MG63 (cell line): ENCODE measurements at regions not wholly inside any gene's neighbourhood (a gene's known extent, or its start where the extent isn't known, plus 50 kb on each side); places are given as distances from the start of the nearest gene placed in this dataset.

ENCODE experiments used
- DNase-seq: peaks from one replicate; pipeline ENCODE4 v3.0.0-alpha.2; 2020
- H3K27me3 ChIP-seq: fragments of 250-450 bp; sonication (Bioruptor Pico); 2 replicates; pipeline ENCODE4 v1.5.1; 2020; ENCODE audit warnings: mild to moderate bottlenecking, moderate library complexity
- H3K36me3 ChIP-seq: fragments of 250-450 bp; sonication (Bioruptor Pico); 2 replicates; pipeline ENCODE4 v1.5.1; 2020; ENCODE audit warnings: mild to moderate bottlenecking, moderate library complexity
- H3K4me3 ChIP-seq: fragments of 250-450 bp; sonication (Bioruptor Pico); 2 replicates; pipeline ENCODE4 v1.5.1; 2020; ENCODE audit warnings: mild to moderate bottlenecking, moderate library complexity
- H3K9me3 ChIP-seq: fragments of 250-450 bp; sonication (Bioruptor Pico); 2 replicates; pipeline ENCODE4 v1.5.1; 2020; ENCODE audit warnings: mild to moderate bottlenecking, moderate library complexity

DNA sequence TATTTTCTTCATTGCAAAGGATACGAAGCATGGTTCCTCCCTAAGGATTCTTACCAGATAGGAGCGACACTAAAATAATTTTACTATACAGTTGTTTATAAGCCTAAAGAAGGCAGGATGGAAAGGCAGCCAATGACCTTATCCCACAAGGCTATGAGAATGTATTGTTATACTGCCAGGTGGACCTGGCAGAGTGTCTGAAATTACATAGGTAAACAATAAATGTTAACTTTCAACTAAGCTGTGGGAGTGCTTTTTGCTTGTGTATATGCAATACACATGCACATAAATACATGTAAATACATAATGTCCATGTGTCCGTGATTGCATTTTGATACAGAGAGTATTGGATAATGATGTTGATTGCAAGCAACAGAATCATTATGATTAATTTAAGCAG lies 850.6 kb downstream of the CENPC start:
- no peaks in the 10 kb centered on the region for H3K36me3 ChIP-seq
- no peak overlapping the region for H3K4me3 ChIP-seq
- H3K27me3 ChIP-seq: no peaks in the 10 kb centered on the region
- no peaks in the 10 kb centered on the region for H3K9me3 ChIP-seq
- no peak for DNase-seq

- Histone ChIP-seq H3K4me3 (no peak overlapping the region), H3K9me3 (no peaks in the 10 kb centered on the region)
- peak; percentile 15 for DNase-seq
Measured at GRCh38 chr4:66693694-66694093, 851.6 kb downstream of the CENPC start.

DNA sequence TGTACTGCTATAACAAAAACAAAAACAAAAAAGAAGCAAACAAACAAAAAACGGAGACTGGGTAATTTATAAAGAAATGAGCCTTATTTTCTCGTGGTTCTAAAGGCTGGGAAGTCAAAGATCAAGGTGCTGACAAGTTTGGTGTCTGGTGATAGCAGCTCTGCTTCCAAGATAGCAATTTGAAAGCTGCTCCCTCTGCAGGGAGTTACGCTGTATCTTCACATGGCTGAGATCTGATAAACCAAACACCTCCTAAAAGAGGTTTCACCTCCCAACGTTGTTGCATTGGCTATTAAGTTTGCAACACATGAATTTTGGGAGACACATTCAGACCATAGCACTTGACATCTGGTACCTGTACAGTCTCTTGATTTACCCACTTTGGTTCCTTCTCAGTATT lies 854.2 kb downstream of the CENPC start:
- Histone ChIP-seq H3K9me3 (no peaks in the 10 kb centered on the region), H3K4me3 (no peak overlapping the region), H3K36me3 (peaks cover 4% of the 10 kb centered on the region; the same call in 1 of the 2 replicates), H3K27me3 (no peaks in the 10 kb centered on the region)
- DNase-seq: no peak

More at GRCh38 chr4:66693694-66694093, 851.6 kb downstream of the CENPC start:
- no peaks in the 10 kb centered on the region for H3K36me3 ChIP-seq
- no peaks in the 10 kb centered on the region for H3K27me3 ChIP-seq

DNA sequence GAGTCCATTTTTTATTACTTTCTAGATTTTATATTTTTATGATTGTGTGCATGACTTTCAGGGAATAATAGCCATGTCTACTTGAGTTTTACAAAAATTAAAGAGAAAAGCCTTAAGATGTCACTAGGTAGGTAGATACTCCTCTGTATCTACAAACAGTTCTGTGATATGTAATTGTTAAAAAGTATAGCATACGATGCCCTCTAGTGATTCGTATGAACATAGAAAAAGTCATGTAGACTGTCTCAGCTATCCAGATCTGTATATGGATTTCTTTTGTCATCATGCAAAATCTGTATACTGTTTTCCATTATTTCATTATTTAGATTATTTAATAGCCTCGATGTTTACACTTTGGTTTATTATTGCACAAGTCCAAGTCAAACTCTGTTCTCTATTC lies 856.6 kb downstream of the CENPC start:
- H3K4me3 ChIP-seq: no peak overlapping the region
- DNase-seq: no peak

GRCh38 chr4:66687459-66687858 lies 857.8 kb downstream of the CENPC start:
- no peaks in the 10 kb centered on the region for H3K27me3 ChIP-seq
- H3K4me3 ChIP-seq: no peak overlapping the region
- H3K36me3 ChIP-seq: peaks cover 4% of the 10 kb centered on the region; the same call in 1 of the 2 replicates
- no peak for DNase-seq
- H3K9me3 ChIP-seq: peaks cover 2% of the 10 kb centered on the region; the same call in 1 of the 2 replicates

More for the DNA sequence above, 856.6 kb downstream of the CENPC start:
- Histone ChIP-seq H3K9me3 (no peaks in the 10 kb centered on the region), H3K36me3 (peaks cover 4% of the 10 kb centered on the region; the same call in 1 of the 2 replicates), H3K27me3 (no peaks in the 10 kb centered on the region)

DNA sequence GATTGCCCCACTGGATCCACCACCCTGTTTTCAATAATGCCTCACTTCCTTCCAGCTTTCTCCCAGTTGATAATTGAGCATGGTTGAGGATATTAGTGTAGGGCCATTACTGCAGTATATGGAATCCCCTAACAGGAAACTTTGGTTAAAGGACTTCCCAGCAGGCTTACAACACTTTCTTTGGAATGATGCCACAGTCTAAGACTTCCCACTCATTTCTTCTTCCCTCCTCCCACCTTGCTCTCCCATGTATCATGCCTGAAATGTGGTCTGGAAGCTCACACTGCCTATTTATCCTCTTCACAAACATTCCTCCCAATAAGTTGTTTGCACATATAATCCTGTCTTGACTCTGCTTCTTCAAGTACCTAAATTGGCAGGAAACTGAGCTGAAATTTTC lies 863.3 kb downstream of the CENPC start:
- DNase-seq: no peak

DNA sequence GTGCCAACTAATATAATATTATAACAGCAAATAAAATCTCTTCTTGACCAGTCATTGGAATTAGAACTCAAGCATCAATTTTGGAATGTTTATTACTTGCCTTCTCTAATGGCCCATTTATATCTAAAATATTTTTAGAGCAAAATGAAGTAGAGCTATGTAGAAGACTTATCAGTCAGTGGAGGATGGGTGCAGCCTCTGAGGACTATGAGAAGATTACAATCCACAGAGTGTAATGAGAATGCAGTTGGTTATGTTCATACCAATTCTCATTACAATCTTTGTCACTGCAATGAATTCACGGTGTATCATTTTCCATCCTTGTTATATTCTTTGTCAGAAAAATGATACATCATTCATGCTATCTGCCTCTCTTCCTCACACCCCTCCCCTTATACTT lies 878.1 kb downstream of the CENPC start:
- no peaks in the 10 kb centered on the region for H3K27me3 ChIP-seq
- no peak for DNase-seq
- no peaks in the 10 kb centered on the region for H3K9me3 ChIP-seq
- no peak overlapping the region for H3K4me3 ChIP-seq
- no peaks in the 10 kb centered on the region for H3K36me3 ChIP-seq

More for the DNA sequence above, 863.3 kb downstream of the CENPC start:
- Histone ChIP-seq H3K9me3 (peaks cover 2% of the 10 kb centered on the region; the same call in 1 of the 2 replicates), H3K27me3 (no peaks in the 10 kb centered on the region), H3K4me3 (no peak overlapping the region), H3K36me3 (no peaks in the 10 kb centered on the region)

DNA sequence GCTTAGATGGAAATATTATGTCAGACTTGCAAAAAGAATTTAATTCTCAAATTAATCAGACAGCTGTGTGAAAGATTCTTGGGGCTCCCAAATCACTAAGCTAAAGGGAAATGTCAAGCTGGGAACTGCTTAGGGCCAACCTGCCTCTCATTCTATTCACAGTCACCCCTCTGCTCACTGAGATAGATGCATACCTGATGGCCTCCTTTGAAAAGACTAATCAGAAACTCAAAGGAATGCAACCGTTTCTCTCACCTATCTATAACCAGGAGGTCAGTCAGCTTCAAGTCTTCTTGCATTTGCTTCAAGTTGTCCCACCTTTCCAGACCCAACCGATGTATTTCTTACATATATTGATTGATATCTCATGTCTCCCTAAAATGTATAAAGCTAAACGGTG lies 882.7 kb downstream of the CENPC start:
- Histone ChIP-seq H3K27me3 (no peaks in the 10 kb centered on the region), H3K9me3 (no peaks in the 10 kb centered on the region), H3K4me3 (no peak overlapping the region), H3K36me3 (no peaks in the 10 kb centered on the region)
- DNase-seq: no peak

DNA sequence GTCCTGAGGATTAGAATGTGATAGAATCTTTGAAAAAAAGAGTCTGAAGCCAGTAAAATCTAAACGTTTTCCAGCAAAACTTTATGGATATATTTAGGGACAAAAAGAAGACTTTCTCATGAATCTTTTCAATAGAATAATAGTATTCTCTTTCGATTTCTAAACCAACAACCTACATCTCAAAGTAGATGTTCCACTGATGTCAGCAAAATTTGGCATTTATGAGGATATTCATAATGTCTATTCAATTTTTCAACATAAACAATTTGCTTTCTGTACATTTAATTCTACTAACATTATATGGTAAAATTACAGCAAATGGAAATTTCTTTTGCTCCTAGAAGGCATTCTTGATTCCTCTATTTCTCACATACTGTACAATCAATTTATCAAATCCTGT lies 886.5 kb downstream of the CENPC start:
- H3K27me3 ChIP-seq: no peaks in the 10 kb centered on the region
- no peak for DNase-seq
- no peaks in the 10 kb centered on the region for H3K9me3 ChIP-seq
- H3K4me3 ChIP-seq: no peak overlapping the region
- H3K36me3 ChIP-seq: no peaks in the 10 kb centered on the region

GRCh38 chr4:66655505-66655904 lies 889.8 kb downstream of the CENPC start:
- H3K4me3 ChIP-seq: no peak overlapping the region
- DNase-seq: no peak
- H3K27me3 ChIP-seq: no peaks in the 10 kb centered on the region
- H3K9me3 ChIP-seq: no peaks in the 10 kb centered on the region
- no peaks in the 10 kb centered on the region for H3K36me3 ChIP-seq

- Histone ChIP-seq H3K27me3 (no peaks in the 10 kb centered on the region), H3K36me3 (no peaks in the 10 kb centered on the region), H3K4me3 (no peak overlapping the region), H3K9me3 (no peaks in the 10 kb centered on the region)
- no peak for DNase-seq
Measured at GRCh38 chr4:66653937-66654336, 891.4 kb downstream of the CENPC start.

GRCh38 chr4:66649236-66649635 lies 896.1 kb downstream of the CENPC start:
- no peaks in the 10 kb centered on the region for H3K9me3 ChIP-seq
- DNase-seq: no peak
- no peak overlapping the region for H3K4me3 ChIP-seq
- no peaks in the 10 kb centered on the region for H3K36me3 ChIP-seq
- H3K27me3 ChIP-seq: no peaks in the 10 kb centered on the region

GRCh38 chr4:66647926-66648325 lies 897.4 kb downstream of the CENPC start:
- Histone ChIP-seq H3K4me3 (no peak overlapping the region), H3K9me3 (no peaks in the 10 kb centered on the region), H3K27me3 (no peaks in the 10 kb centered on the region), H3K36me3 (no peaks in the 10 kb centered on the region)
- DNase-seq: no peak

DNA sequence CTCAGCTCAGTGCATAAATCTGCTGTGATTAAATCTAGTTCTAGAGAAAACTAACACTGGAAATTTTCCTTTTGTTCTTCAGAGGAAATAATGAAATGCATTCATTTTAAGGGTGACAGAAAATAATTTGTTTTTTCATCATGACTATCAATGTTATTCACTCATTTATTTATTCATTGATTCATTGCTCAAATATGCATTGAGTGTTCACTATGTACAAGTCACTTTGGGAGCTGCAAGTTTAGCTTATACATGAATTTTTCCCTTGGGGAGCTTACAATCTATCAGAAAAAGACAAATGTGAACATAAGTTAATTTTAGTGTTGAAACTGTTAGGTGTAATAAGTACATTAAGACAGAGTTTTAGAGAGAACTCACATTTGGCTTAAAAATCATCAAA lies 897.8 kb downstream of the CENPC start:
- H3K4me3 ChIP-seq: no peak overlapping the region
- no peak for DNase-seq
- no peaks in the 10 kb centered on the region for H3K36me3 ChIP-seq
- H3K27me3 ChIP-seq: no peaks in the 10 kb centered on the region
- no peaks in the 10 kb centered on the region for H3K9me3 ChIP-seq

GRCh38 chr4:66640233-66640990 lies 904.9 kb downstream of the CENPC start:
- Histone ChIP-seq H3K27me3 (no peaks in the 10 kb centered on the region), H3K4me3 (no peak overlapping the region), H3K9me3 (no peaks in the 10 kb centered on the region), H3K36me3 (no peaks in the 10 kb centered on the region)
- no peak for DNase-seq

DNA sequence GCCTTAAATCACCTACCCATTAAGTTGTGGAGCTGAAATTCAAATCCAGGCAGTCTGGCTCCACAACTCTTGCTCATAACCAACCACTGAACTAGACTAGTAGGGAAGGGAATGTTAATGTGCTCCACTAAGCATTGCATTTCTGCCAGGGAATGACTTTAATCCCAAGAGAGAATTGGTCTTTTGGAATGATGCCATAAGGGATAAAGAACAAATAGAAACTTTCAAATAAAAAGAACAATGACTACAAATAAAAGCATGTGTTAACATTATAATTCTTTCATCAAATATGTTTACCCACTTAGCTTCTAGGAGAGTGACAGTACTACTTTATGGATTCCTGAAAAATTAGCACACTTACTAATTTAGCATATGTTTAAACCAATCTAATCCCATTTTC lies 905.9 kb downstream of the CENPC start:
- H3K27me3 ChIP-seq: no peaks in the 10 kb centered on the region
- H3K36me3 ChIP-seq: no peaks in the 10 kb centered on the region
- H3K4me3 ChIP-seq: no peak overlapping the region
- DNase-seq: peak; percentile 19
- no peaks in the 10 kb centered on the region for H3K9me3 ChIP-seq

- H3K9me3 ChIP-seq: no peaks in the 10 kb centered on the region
- DNase-seq: no peak
- H3K27me3 ChIP-seq: no peaks in the 10 kb centered on the region
- no peak overlapping the region for H3K4me3 ChIP-seq
- H3K36me3 ChIP-seq: no peaks in the 10 kb centered on the region
Measured at GRCh38 chr4:66636349-66636748, 909.0 kb downstream of the CENPC start.

DNA sequence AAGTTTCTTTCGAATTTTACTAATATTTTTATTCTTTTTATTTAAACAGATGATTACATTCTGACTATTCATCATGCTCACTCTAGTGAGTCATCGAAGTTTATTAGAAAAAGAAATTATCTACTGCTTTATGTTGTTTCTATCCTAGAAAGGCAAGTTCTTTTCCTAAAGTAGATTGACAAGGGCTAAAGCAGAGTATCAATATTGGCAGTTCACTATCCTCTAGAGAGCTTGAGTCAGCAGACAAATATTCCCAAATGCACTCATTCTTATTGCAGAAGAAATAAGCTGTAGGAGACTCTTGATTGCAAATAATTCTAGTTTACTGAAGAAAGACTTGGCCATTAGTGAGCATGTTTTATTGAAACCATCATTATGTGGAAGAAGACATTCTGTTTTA lies 911.8 kb downstream of the CENPC start:
- Histone ChIP-seq H3K9me3 (no peaks in the 10 kb centered on the region), H3K4me3 (no peak overlapping the region), H3K27me3 (no peaks in the 10 kb centered on the region), H3K36me3 (no peaks in the 10 kb centered on the region)
- DNase-seq: no peak
